HG03442 (cell line): ENCODE measurements at regions not wholly inside any gene's neighbourhood (a gene's known extent, or its start where the extent isn't known, plus 50 kb on each side); places are given as distances from the start of the nearest gene placed in this dataset.

Source experiments
- ATAC-seq: cut with Tn5 transposase; IDR thresholded peaks from one replicate; pipeline ENCODE4 v1.9.1; 2021; ENCODE audit warnings: mild to moderate bottlenecking, moderate library complexity; ENCODE audit not compliant: unreplicated experiment

- no peak for ATAC-seq
These were observed 62.2 kb upstream of the WSCD2 start for GRCh38 chr12:108066583-108067577.

GRCh38 chr12:108069651-108070165 lies 59.4 kb upstream of the WSCD2 start:
- no peak for ATAC-seq

- ATAC-seq, result no peak
These were observed 53.5 kb upstream of the WSCD2 start for GRCh38 chr12:108075561-108075960.

- ATAC-seq, result no peak
These were observed 52.5 kb upstream of the WSCD2 start for GRCh38 chr12:108076556-108076955.

- no peak for ATAC-seq
These were observed 50.7 kb upstream of the WSCD2 start for GRCh38 chr12:108078428-108078827.
